C4-2B (cell line): ENCODE measurements at regions not wholly inside any gene's neighbourhood (a gene's known extent, or its start where the extent isn't known, plus 50 kb on each side); places are given as distances from the start of the nearest gene placed in this dataset.

Experiments used
- H3K27ac ChIP-seq: fragments of 450-650 bp; 2 replicates; pipeline ENCODE4 v1.5.1; 2017
- CTCF ChIP-seq: fragments of 450-650 bp; conservative IDR thresholded peaks from 2 replicates; pipeline ENCODE4 v1.5.1; 2017; ENCODE audit warnings: mild to moderate bottlenecking
- ZFX ChIP-seq: fragments of 450-650 bp; IDR thresholded peaks from 2 replicates; pipeline ENCODE4 v1.6.1; 2017

GRCh38 chr4:53697016-53697685 is 105.9 kb upstream of the LNX1 start:
- no peak for TF ChIP-seq ZFX
- no peak for TF ChIP-seq CTCF
- no peak overlapping the region for H3K27ac ChIP-seq

GRCh38 chr4:53695540-53696463 is 104.5 kb upstream of the LNX1 start:
- no peak overlapping the region for H3K27ac ChIP-seq
- TF ChIP-seq ZFX (no peak), CTCF (no peak)

GRCh38 chr4:53694666-53695065 is 103.4 kb upstream of the LNX1 start:
- no peak overlapping the region for H3K27ac ChIP-seq
- TF ChIP-seq CTCF (no peak), ZFX (no peak)

DNA sequence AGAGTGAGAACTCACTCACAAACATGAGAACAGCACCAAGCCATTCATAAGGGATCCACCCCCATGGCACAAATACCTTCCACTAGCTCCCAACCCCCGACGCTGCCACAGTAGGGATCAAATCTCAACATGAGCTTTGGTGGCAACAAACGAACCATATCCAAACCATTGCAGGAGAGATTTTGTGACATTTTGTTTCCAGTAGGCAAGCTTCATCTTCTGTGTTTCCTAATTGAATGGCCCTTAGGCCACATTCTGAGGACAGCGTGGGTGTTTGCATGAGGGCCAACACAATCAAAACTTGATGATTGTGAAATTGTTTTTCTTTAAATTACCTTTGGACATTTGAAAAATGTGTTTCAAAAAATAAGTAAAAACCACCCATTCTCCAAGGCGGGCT is 102.6 kb upstream of the LNX1 start:
- TF ChIP-seq ZFX, result no peak
- no peak for TF ChIP-seq CTCF
- H3K27ac ChIP-seq, result no peak overlapping the region

GRCh38 chr4:53693408-53693807 is 102.1 kb upstream of the LNX1 start:
- no peak overlapping the region for H3K27ac ChIP-seq
- TF ChIP-seq CTCF (no peak), ZFX (no peak)

DNA sequence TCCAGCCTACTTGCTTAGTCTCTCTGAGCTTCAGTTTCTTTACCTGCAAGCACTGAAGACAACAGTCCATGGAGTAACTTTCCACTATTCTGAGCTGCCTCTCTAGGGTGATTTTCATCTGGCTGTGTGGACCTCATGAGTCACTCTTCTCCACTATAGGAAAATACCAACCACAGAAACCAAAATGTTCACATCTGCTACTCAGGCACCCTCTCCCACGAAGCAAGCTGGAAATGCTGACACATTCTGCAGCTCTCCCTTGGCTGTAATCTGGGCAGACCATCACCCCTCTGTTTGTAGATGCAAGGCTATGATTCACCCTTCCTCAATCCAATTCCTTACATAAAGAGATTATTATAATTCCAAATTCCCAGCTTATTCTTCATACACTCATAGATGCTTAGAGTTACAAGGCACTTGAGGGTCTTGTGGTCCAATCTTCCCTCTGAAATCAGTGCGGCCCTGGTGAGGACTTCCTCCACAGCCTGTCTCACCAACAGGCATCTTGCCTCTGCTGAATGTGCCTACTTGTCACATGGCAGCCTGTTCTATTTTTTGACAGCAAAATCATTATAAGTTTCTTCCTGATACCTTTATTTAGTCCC is 97.0 kb upstream of the LNX1 start:
- no peak overlapping the region for H3K27ac ChIP-seq
- TF ChIP-seq ZFX (no peak), CTCF (no peak)

DNA sequence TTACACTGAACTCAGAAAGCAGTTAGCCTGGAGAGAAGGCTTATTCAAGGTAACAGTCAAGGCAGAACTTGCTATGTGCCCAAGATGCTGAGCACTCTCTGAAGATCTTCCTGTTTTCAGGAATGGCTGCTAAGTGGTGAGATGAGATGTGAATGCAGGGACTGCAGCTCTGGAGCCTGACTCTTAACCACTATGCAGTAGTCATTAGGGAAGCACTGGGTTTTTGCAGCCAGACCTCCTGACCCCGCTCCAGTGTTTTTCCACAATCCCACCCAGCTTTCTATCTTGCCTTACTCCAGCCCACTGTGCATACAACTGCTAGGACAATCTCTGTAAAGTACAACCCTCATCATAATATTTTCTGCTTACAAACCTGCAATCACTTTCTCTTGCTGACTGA is 95.2 kb upstream of the LNX1 start:
- no peak overlapping the region for H3K27ac ChIP-seq
- TF ChIP-seq ZFX (no peak), CTCF (no peak)
